Lung (tissue), 11 donors: ENCODE measurements at regions not wholly inside any gene's neighbourhood (a gene's known extent, or its start where the extent isn't known, plus 50 kb on each side); places are given as distances from the start of the nearest gene placed in this dataset.

Source experiments
- ATAC-seq: fragments of 200-7000 bp; cut with Tn5 transposase; one replicate; pipeline ENCODE4 v1.9.1; 2020; ENCODE audit warnings: moderate number of reproducible peaks; ENCODE audit not compliant: insufficient read depth, low FRiP score
- DNase-seq, 3 donors: peaks; one replicate each; pipeline ENCODE4 v3.0.0-alpha.2; 2013 to 2017
- H3K27ac ChIP-seq, 2 donors: one replicate each; pipeline ENCODE4 v1.5.1; 2013; ENCODE audit warnings: mild to moderate bottlenecking in 2 of 2, moderate library complexity in 2 of 2, control low read depth in 1 of 2, inconsistent platforms in 1 of 2, low read depth in 1 of 2, low read length in 1 of 2
- H3K27me3 ChIP-seq, 3 donors: one replicate each; pipeline ENCODE4 v1.5.1; 2013; ENCODE audit warnings: low read length in 2 of 3; ENCODE audit not compliant: control insufficient read depth in 3 of 3, insufficient read depth in 3 of 3
- H3K36me3 ChIP-seq, 4 donors: one replicate each; pipeline ENCODE4 v1.5.1; 2013; ENCODE audit warnings: low read length in 4 of 4, mild to moderate bottlenecking in 1 of 4, moderate library complexity in 1 of 4; ENCODE audit not compliant: control insufficient read depth in 4 of 4, insufficient read depth in 4 of 4
- H3K4me1 ChIP-seq, 5 donors: one replicate each; pipeline ENCODE4 v1.5.1; 2013; ENCODE audit warnings: low read length in 5 of 5, mild to moderate bottlenecking in 2 of 5, moderate library complexity in 1 of 5; ENCODE audit not compliant: control insufficient read depth in 5 of 5, insufficient read depth in 5 of 5
- H3K4me3 ChIP-seq: one replicate; pipeline ENCODE4 v1.5.1; 2013; ENCODE audit warnings: mild to moderate bottlenecking, control low read depth, moderate library complexity
- H3K9ac ChIP-seq, 2 donors: one replicate each; pipeline ENCODE4 v1.5.1; 2013; ENCODE audit warnings: low read length in 2 of 2, control low read depth in 1 of 2; ENCODE audit not compliant: insufficient read depth in 1 of 2
- H3K9me3 ChIP-seq, 4 donors: one replicate each; pipeline ENCODE4 v1.5.1; 2013; ENCODE audit warnings: low read length in 3 of 4, mild to moderate bottlenecking in 1 of 4, moderate library complexity in 1 of 4; ENCODE audit not compliant: control insufficient read depth in 4 of 4, insufficient read depth in 3 of 4
- WGBS, 2 donors: extraction: QIAGEN DNeasy Blood & Tissue Kit; methylation state at CpG; one replicate each; pipeline ENCODE4 v1.1.7; 2013; 5-methylcytosine and 5-hydroxymethylcytosine counted together
- TF ChIP-seq, protein P1 (sequence below): IDR thresholded peaks from 2 replicates; pipeline ENCODE4 v1.5.1; 2012; ENCODE audit warnings: mild to moderate bottlenecking; ENCODE audit errors: control extremely low read depth, extremely low read depth
- donor health status: control.
- donor health status: control.
- donor health status: Bipolar disorder and iron deficiency.
- donor health status: healthy.
- donor health status: DM: yes; HTN: yes; CAD: no.

DNA sequence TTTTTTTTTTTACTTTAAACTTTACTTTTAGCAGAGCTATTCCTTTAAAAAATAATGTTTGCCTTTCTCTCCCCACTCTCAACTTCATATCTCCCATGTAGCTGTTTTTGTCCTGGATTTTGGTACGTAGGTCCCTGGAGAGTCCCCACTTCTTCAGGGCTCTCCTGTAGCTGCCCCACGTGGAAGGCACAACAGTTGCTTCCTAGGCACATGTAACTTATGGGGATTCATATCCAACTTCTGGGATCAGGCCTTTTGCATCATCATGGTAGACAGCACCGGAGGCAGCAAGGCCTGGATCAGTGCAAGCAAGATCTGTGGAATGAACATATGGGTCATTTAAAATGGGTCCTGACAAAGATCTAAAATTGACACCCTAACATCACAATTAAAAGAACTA, 95.7 kb downstream of the ACAA2 start:
- Histone ChIP-seq H3K4me3 (no peak overlapping the region), H3K36me3 (no peaks in the 10 kb centered on the region), H3K27ac (no peak overlapping the region), H3K4me1 (peaks cover 0 to 5% (median 0%) of the 10 kb centered on the region in 5 donors), H3K9me3 (no peaks in the 10 kb centered on the region), H3K27me3 (no peaks in the 10 kb centered on the region), H3K9ac (no peak overlapping the region)
- DNase-seq (no peak), ATAC-seq (no peak)
- TF ChIP-seq, protein P1, sequence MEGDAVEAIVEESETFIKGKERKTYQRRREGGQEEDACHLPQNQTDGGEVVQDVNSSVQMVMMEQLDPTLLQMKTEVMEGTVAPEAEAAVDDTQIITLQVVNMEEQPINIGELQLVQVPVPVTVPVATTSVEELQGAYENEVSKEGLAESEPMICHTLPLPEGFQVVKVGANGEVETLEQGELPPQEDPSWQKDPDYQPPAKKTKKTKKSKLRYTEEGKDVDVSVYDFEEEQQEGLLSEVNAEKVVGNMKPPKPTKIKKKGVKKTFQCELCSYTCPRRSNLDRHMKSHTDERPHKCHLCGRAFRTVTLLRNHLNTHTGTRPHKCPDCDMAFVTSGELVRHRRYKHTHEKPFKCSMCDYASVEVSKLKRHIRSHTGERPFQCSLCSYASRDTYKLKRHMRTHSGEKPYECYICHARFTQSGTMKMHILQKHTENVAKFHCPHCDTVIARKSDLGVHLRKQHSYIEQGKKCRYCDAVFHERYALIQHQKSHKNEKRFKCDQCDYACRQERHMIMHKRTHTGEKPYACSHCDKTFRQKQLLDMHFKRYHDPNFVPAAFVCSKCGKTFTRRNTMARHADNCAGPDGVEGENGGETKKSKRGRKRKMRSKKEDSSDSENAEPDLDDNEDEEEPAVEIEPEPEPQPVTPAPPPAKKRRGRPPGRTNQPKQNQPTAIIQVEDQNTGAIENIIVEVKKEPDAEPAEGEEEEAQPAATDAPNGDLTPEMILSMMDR, result no peak
- 85 to 90% methylated on average over 3 of the region's 3 CpGs for WGBS, 2 donors

DNA sequence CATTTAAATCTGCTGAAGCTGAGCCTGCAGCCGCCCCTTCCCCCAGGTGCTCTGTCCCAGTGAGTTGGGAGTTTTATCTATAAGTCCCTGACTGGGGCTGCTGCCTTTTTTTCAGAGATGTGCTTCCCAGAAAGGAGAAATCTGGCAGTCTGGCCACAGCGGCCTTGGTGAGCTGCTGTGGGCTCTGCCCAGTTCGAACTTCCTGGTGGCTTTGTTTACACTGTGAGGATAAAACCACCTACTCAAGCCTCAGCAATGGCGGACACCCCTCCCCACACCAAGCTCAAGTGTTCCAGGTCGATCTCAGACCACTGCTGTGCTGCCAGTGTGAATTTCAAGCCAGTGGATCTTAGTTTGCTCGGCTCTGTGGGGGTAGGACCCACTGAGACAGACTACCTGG, 97.3 kb downstream of the ACAA2 start:
- WGBS, 2 donors, result 51 to 73% methylated on average over 6 of the region's 6 CpGs
- H3K9ac ChIP-seq, result no peak overlapping the region
- H3K27ac ChIP-seq, result no peak overlapping the region
- H3K36me3 ChIP-seq, result no peaks in the 10 kb centered on the region
- TF ChIP-seq, protein P1, result no peak
- H3K4me1 ChIP-seq, result peaks cover 0 to 5% (median 0%) of the 10 kb centered on the region in 5 donors
- H3K9me3 ChIP-seq, result no peaks in the 10 kb centered on the region
- no peak for ATAC-seq
- no peak overlapping the region for H3K4me3 ChIP-seq
- DNase-seq, result no peak
- H3K27me3 ChIP-seq, result no peaks in the 10 kb centered on the region

DNA sequence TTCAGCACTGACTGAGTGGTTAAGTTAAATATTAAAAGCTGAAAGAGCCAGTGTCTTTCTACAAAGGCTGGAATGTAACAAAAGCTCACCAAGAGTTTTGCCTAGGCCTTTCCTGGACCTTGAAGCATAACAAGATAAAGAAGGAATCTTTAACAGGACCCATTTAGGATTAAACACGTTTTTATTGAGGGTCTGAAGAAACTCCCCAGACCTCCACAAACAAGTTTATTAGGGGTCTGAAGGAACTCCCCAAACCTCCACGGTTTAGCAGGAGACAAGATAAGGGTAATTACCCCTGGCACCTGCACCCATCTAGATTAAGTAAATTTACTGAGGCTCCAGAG, 104.0 kb downstream of the ACAA2 start:
- WGBS, 2 donors, result 53 to 70% methylated on average over 2 of the region's 2 CpGs
- Histone ChIP-seq H3K4me1 (no peaks in the 10 kb centered on the region), H3K4me3 (no peak overlapping the region), H3K36me3 (no peaks in the 10 kb centered on the region), H3K27me3 (no peaks in the 10 kb centered on the region), H3K9ac (no peak overlapping the region), H3K27ac (no peak overlapping the region), H3K9me3 (no peaks in the 10 kb centered on the region)
- ATAC-seq (no peak), DNase-seq (no peak)
- TF ChIP-seq, protein P1, result no peak

DNA sequence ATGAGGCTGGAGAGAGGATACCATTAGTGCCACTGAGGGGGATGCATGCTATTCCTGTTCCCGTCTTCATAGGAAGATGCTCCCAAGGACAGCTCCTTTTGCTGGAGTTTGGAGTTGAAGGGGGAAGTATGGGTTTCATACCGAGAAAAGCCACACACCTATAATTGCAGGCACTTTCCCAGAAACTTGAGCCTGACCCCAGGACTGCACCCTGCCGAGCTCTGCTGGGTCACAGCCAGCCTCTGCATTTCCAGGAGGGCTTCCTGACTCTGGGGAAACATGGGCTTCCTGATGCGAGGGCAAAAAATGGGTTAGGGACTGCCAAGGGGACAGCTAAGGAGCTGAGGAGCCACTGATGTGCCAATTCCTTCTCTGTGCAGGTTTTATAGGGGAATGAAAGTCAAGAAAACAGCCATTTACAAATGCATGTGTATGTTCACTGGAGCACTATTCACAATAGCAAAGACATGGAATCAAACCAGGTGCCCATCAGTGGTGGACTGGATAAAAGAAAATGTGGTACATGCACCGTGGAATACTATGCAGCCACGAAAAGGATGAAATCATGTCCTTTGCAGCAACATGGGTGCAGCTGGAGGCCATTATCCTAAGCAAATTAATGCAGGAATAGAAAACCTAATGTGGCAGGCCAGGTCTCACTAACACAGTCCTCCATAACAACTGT, 104.5 kb downstream of the ACAA2 start:
- Histone ChIP-seq H3K4me1 (peaks cover 0 to 2% (median 0%) of the 10 kb centered on the region in 5 donors), H3K27ac (no peak overlapping the region), H3K36me3 (no peaks in the 10 kb centered on the region), H3K27me3 (no peaks in the 10 kb centered on the region), H3K9me3 (no peaks in the 10 kb centered on the region), H3K9ac (no peak overlapping the region), H3K4me3 (no peak overlapping the region)
- ATAC-seq (no peak), DNase-seq (no peak)
- WGBS, 2 donors, result 79 to 86% methylated on average over 6 of the region's 6 CpGs
- TF ChIP-seq, protein P1, result no peak
